ENCODE measurements at regions not wholly inside any gene's neighbourhood (a gene's known extent, or its start where the extent isn't known, plus 50 kb on each side); places are given as distances from the start of the nearest gene placed in this dataset.

- TF ChIP-seq YY1 (IDR thresholded peaks at IDR 0.05; ENCODE audit: insufficient read depth, insufficient read length) (no peak), ZNF274 (IDR thresholded peaks at IDR 0.05; ENCODE audit: low read depth, low read length) (no peak)
Measured at GRCh38 chr19:27890696-27891095, 1322.3 kb downstream of the UQCRFS1 start.

Measured in NT2/D1 (cell line).